GM04504 (cell line): ENCODE measurements at regions not wholly inside any gene's neighbourhood (a gene's known extent, or its start where the extent isn't known, plus 50 kb on each side); places are given as distances from the start of the nearest gene placed in this dataset.
A peak's percentile ranks its signal among the peaks of the same experiment; 100 is the strongest.

Source experiments
- DNase-seq: peaks from one replicate; pipeline ENCODE4 v3.0.0-alpha.2; 2012; ENCODE audit warnings: low read depth

- no peak for DNase-seq
Observed at GRCh38 chr18:44424645-44425035, 256.0 kb upstream of the SETBP1 start.

DNA sequence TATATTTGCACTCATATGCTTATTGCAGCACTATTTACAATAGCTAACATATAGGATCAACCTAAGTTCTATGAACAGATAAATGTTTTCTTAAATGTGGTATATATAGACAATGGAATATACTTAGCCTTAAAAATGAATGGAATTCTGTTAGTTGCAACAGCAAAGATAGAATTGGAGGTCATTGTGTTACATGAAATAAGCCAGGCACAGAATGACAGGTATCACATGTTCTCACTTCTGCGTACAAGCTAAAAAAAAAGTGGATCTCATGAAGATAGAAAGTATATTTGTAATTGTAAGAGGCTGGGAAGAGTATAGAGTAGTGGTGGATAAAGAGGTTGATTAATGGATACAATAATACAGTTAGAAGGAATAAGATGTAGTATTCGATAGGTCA is 255.5 kb upstream of the SETBP1 start:
- no peak for DNase-seq

- DNase-seq, result no peak
Observed at GRCh38 chr18:44437603-44438002, 243.1 kb upstream of the SETBP1 start.

DNA sequence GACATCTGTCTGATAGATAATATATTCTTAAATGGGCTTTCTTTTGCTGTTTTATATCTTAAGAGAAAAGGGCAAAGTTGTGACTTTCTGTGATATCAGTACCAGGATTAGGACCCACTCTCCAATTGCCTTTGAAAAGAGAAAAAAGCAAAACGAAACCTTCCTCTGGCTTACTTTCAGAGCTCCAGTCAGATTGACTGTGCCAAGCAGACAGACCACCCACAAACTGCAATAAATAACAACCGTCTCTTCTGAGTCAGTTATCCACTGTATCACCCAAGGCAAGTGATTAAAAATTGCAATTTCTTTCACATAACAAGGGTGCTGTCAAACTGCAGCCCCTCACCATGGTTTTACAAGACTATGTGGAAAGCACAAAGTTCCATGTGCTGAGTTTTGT is 230.5 kb upstream of the SETBP1 start:
- no peak for DNase-seq

DNA sequence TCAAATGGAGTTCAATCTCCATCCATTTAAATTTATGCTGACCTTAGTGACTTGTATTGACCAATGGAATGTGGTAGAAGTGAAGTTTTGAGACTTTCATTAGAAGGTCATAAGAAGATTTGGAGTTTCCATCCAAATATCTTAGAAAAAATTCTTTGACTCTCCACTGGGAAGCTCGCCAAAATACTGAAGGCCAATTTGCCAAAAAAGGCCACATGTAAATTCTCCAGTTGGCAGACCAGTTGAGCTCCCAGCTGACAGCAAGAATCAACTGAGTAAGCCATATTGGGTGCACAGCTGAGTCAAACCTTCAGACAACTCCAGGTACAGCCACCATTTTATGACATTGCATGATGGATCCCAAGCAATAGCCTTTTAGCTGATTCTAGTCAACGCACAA is 228.3 kb upstream of the SETBP1 start:
- DNase-seq, result peak; percentile 24

- peak; percentile 48 for DNase-seq
Observed at GRCh38 chr18:44453505-44453904, 227.2 kb upstream of the SETBP1 start.

DNA sequence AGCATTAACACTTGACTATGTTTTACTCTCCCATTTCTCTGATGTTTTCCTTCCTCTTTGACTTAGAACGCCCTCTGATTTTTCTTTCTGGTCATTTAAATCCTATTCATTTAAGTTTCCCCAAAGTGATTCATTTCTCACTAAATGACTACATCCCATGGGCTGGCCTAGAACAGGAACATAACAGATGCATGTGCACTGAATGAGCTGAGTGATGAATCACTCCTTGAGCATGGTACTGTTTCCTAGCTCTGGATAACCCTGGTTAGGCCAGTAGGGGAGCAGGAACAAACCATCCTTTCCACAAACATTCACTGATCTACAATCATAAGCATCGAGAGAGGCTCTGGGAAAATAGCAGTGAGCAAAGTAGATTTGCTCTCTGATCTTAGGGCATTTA is 221.9 kb upstream of the SETBP1 start:
- DNase-seq, result peak; percentile 55

DNA sequence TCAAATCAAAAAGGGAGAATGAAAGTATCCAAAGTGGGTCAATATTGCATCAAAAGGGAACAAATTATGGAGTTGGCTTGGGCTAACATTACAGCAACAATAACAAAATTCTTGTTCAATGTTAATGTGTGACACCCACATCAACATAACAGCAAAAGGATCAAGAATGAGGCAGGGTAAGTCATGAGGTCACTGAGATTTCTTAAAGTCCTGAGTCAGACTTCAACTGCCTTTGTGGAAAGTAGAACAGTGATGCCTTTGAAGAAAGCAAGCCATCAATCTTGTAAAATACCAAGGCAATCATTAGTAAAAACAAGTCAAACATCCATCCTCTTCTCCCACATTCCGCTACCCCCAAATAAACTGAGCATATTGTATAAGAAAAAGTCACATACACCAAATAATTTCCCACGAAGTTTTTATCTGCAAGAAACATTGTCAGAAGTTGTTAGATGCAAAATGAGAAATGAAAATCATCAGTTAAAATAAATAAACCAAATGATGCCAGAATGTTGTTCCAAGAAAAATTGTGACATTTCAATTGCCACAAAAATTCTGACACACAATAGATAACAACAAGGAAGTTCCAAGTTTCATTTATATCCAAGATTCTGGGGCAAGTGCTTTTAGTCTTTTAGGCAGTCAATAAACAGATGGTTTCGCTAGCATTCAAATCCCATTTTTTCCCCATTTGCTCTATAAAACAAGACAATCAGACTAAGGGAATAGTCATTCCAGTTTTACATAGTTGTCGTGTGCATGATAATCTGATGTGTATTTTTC is 216.1 kb upstream of the SETBP1 start:
- DNase-seq, result peak; percentile 10

GRCh38 chr18:44465381-44465841 is 215.3 kb upstream of the SETBP1 start:
- peak; percentile 11 for DNase-seq

DNA sequence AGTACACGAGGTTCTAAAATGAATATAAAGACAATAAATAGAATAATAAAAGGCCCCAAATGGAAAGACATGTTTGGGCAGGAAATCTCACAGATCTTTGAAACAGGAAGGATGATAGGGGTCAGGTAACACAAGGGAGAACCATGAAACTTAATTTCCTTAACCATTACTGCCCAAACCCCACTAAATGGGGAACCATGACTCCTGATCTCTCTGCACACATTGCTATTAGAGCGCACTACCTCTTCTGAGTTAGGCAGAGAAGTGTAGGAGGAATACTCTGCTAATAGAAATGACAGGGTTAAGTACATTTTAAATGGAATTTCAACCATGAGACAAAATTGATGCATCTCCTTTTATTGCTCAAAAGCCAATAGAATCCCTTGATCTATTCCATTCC is 213.7 kb upstream of the SETBP1 start:
- no peak for DNase-seq

DNA sequence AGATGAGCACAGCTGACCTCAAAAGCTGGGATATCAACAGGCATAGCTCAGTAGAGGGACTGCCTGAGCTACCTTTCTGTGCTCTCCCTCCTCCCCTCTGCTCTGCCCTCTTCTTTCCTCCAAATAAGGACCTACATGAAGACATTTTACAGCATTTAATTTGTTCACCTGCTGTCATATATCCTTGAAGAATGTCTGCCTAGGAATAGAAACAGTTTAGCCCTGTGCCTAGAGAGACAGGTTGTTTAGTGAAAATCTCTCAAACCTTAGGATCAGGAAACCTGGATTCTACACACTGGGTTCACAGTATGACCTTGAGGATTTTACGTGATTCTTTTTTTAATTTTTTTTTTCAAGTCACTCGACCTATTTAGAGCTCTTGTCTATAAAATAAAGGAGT is 213.0 kb upstream of the SETBP1 start:
- DNase-seq, result no peak

GRCh38 chr18:44473394-44474066 is 207.2 kb upstream of the SETBP1 start:
- no peak for DNase-seq

DNA sequence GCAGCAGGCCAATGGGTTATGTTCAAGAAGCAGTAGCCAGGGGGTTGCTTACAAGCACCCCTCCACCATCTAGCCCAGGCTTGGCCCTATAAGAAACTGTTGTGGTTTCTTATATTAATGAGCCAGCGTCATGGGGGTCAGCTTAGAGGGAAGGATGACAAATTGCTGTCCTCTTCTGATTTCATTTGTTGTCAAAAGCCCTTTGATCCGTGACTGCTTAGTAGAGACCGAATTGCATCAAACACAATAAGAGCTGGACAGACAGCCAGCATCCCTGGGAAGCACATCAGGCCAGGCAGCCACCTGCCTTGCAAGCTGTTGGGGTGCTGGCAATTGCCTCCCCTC is 206.6 kb upstream of the SETBP1 start:
- DNase-seq, result no peak

- DNase-seq, result peak; percentile 17
Observed at GRCh38 chr18:44474591-44474990, 206.1 kb upstream of the SETBP1 start.

DNA sequence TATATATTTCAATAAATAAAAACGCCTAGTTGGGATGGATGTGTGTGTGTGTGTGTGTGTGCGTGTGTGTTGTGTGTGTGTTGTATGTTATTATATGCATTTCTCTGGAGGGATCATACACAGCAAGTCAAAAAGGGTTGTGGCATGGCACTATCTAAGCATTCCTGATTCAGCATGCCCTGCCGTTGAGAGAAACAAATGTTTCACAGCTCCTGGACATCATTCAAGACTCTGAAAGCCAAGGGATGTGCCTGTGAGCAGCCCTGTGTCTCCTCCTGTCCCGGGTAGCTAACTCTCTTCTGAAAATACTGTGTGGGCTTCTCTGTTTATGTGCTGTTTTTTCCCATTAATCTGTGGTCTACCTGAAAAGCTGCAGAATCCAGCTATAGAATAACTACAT is 197.9 kb upstream of the SETBP1 start:
- DNase-seq, result no peak

DNA sequence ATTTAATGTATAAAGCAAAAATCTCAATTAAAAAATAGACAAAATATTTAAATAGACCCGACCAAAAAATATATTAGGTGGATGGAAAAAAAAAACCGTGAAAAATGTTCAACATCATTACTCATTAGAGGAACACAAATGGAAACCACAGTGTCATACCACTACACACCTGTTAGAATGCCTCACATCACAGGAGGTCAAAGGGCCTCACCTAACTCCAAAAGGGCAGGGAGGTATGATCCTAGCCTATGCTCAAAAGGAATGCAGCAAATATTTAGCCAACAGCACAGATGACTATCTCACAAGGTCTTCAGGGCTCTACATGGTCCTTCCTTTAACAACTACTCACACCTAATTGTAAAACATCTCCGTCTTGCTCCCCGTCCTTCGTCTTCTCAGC is 185.5 kb upstream of the SETBP1 start:
- no peak for DNase-seq

GRCh38 chr18:44497311-44497710 is 183.4 kb upstream of the SETBP1 start:
- no peak for DNase-seq

- DNase-seq, result no peak
Observed at GRCh38 chr18:44497757-44498490, 182.8 kb upstream of the SETBP1 start.

- DNase-seq, result no peak
Observed at GRCh38 chr18:44500808-44501610, 179.7 kb upstream of the SETBP1 start.

- no peak for DNase-seq
Observed at GRCh38 chr18:44502221-44502620, 178.5 kb upstream of the SETBP1 start.

DNA sequence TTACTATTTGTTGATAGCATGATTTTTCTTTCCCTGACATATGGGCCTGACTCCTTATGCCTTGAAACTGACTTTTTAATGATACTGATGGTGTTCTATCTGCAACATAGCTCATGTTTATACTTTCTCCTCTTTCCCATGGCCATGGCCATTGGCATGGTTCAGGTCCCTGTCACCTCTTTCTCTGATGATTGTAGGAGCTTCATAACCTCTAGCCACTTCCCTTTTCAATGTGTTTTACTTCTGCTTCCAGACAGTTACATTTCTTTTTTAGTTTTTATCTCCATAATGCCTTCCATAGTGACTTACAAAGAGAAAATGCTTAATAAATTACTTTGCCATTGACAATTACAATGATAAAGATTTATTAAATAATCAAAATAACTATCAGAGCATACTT is 177.9 kb upstream of the SETBP1 start:
- no peak for DNase-seq

DNA sequence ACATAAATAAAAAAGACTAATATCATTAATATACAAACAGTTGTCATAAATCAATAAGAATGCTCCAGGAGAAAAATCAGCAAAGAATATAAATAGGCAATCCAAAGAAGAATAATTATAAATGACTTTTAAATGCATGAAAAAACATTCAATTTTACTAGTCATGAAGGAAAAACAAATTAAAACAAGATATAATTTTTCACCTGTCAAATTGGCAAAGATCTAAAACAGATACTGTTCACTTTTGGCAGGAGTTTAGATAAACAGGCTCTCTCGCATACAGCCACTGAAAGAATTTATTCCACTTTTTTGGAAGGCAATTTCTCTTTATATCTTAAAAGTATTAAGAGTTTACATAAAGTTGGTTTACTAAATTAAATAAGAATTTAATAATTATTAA is 176.8 kb upstream of the SETBP1 start:
- DNase-seq, result no peak
